ENCODE measurements at regions not wholly inside any gene's neighbourhood (a gene's known extent, or its start where the extent isn't known, plus 50 kb on each side); places are given as distances from the start of the nearest gene placed in this dataset.
"Not testable (repeated sequence)": the region's sequence is repeated elsewhere in the genome, so short reads cannot be mapped to it uniquely, and the experiment has no call there.

DNA sequence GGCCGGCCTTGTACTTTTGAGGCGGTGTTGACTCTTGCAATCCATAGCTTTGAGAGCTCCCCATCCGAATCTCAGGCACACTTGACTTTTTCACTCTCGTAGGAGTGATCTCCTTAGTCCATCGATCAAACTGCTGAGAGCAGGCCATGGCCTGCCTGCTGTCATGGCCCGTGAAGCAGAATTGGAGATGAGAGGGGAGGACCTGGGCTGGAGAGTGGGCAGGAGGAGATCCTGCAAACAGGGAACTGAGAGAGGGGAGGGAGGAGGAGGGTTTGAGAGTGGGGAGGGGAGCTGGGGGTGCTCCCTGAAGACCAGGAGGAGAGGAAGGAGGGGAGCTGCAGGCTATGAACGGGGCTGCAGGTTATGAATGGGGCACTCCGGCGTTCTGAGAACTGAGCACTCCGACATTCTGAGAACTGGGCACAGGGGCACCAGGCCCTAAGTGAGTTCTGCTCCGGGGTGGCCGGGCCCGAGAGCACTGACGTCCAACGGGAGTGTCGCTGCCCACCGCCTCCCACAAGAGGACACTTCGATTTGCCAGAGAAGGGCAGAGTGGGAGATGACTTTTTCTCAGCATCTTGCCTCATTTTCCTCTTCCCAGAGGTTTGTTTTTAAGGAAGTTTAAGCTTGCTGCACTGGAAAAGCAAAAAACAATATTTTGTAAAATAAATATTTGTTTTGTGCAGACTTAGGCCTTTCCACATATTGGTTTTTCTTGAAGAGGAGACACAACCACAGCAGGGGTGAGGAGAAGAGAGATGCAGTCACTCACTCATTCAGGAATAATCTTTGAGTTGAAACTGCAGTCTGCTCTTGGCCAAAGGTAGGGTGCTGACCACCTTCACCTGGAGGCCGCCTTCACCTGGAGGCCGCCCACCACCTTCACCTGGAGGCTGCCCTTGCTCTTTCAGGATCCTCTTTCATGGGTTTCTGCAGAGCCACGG, 194.2 kb downstream of the NPIPB11 start:
- not testable (repeated sequence) for DNase-seq (ENCODE audit: low read depth in 2 of 2); H3K4me3 ChIP-seq (replicated peaks in 1 of 2; ENCODE audit: low read depth in 2 of 2, low read length in 2 of 2)

GRCh38 chr16:29211456-29211855, 195.1 kb downstream of the NPIPB11 start:
- not testable (repeated sequence) for H3K4me3 ChIP-seq (replicated peaks in 1 of 2; ENCODE audit: low read depth in 2 of 2, low read length in 2 of 2); DNase-seq (ENCODE audit: low read depth in 2 of 2)

- H3K4me3 ChIP-seq (replicated peaks in 1 of 2; ENCODE audit: low read depth in 2 of 2, low read length in 2 of 2); DNase-seq (ENCODE audit: low read depth in 2 of 2): not testable (repeated sequence)
Measured at GRCh38 chr16:29210299-29211150, 196.0 kb downstream of the NPIPB11 start.

GRCh38 chr16:29206120-29206519, 200.4 kb downstream of the NPIPB11 start:
- DNase-seq (ENCODE audit: low read depth in 2 of 2): not testable (repeated sequence)

DNA sequence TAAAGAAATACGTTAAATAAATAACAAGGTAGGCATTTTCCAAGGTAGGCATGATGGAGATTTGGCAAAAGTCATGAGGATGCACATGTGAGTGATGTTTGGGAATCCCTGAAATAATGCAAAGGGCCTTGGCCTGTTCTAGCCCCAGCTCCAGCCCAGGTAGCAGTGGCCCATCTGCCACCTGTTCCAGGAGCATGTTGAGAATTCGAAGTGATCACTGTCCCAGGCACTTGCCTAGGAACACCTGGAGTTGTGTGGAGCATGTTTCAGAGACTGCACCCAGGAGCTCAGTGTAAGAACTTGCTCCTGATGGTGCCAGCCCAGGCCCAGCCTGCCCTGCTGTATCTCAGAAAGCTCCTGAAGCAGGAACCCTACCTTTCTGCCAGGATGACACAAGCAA, 201.4 kb downstream of the NPIPB11 start:
- H3K4me3 ChIP-seq (replicated peaks in 1 of 2; ENCODE audit: low read depth in 2 of 2, low read length in 2 of 2); DNase-seq (ENCODE audit: low read depth in 2 of 2): not testable (repeated sequence)

More at GRCh38 chr16:29206120-29206519, 200.4 kb downstream of the NPIPB11 start:
- H3K4me3 ChIP-seq (replicated peaks in 1 of 2; ENCODE audit: low read depth in 2 of 2, low read length in 2 of 2): not testable (repeated sequence)

GRCh38 chr16:29204806-29205135, 201.7 kb downstream of the NPIPB11 start:
- no peak overlapping the region for H3K4me3 ChIP-seq (replicated peaks in 1 of 2; ENCODE audit: low read depth in 2 of 2, low read length in 2 of 2)
- TF ChIP-seq CTCF (IDR thresholded peaks at IDR 0.05; ENCODE audit: low read depth, low read length): no peak
- no peak for DNase-seq (ENCODE audit: low read depth in 2 of 2)

- not testable (repeated sequence) for H3K4me3 ChIP-seq (replicated peaks in 1 of 2; ENCODE audit: low read depth in 2 of 2, low read length in 2 of 2); DNase-seq (ENCODE audit: low read depth in 2 of 2)
Measured at GRCh38 chr16:29203933-29204805, 202.3 kb downstream of the NPIPB11 start.

DNA sequence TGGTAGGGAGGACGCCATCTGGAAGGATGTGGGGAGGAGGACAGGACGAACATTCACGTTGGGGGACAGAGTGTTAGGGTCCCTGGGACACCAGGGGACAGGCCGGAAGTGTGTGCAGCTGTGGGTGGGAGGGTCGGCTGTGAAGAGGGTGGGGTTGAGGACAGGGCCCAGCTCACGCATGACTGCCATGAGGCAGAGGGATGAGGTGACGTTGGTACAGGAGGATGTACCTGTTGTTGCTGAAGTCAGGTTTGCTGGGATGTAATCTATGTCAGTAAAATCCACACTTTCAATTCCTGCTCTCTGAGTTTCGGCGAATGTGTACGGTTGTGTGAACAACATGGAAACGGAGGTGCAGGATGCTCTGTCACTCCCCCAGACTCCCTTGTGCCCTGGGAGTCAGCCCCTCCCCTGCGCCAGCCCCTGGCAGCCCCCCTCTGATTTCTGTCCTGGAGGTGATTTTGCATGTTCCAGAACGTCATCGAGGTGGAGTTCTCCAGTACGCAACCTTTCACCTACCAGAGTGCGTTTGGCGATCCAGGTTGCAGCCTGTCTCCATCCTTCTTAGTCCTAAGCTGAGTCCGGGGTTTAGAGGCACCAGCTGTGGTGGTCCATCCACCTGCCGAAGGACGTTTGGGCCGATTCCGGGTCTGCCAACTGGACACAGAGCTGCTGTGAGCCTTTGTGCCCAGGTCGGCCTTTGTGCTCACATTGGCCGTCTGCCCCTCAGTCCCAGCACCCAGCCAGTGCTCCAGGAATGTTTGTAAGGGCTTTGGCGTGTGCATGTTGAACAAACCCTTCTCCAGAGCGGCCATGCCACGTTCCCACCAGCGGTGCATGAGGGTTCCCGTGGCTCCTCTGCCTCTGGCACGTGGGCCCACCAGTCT, 203.2 kb downstream of the NPIPB11 start:
- H3K4me3 ChIP-seq (replicated peaks in 1 of 2; ENCODE audit: low read depth in 2 of 2, low read length in 2 of 2); DNase-seq (ENCODE audit: low read depth in 2 of 2): not testable (repeated sequence)

- H3K4me3 ChIP-seq (replicated peaks in 1 of 2; ENCODE audit: low read depth in 2 of 2, low read length in 2 of 2); DNase-seq (ENCODE audit: low read depth in 2 of 2): not testable (repeated sequence)
Measured at GRCh38 chr16:29202642-29203041, 203.9 kb downstream of the NPIPB11 start.

- H3K4me3 ChIP-seq (replicated peaks in 1 of 2; ENCODE audit: low read depth in 2 of 2, low read length in 2 of 2): not testable (repeated sequence)
- peak in 1 of 2 donors; percentile 65 for DNase-seq (ENCODE audit: low read depth in 2 of 2)
Measured at GRCh38 chr16:29202025-29202632, 204.4 kb downstream of the NPIPB11 start.

DNA sequence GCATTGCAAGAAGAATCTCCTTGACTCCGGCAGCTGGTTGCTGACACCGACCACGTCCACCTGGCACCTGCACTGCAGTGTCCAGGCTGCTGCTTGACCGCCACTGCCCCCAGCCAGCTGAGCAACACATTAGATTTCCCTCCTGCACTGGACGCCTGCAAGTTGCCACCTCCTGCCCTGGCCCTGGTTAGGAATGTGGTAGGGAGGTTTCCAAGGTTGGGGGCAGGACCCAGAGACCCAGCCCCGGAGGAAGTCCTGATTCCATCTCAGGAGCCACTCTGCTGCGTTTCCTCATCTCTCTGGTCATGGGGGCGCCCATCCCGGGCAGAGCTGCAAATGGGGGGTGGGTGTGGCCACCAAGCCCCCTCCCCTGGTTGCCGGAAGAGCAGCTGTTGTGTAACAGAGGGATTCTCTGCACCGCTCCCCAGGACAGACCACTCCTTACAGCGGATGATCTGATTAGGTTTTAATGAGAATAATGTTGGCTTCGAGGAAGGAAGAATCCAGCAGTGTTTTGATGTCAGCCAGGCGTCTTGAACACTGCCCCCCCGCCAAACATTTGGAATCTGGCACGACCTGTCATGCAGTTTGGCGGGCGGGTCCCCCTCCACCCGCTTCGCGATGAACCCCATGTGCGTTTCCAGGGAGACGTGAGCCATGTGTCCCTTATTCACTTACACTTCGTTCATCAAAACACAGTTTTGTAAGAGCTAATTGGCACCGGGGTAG, 205.1 kb downstream of the NPIPB11 start:
- DNase-seq (ENCODE audit: low read depth in 2 of 2): peak in 1 of 2 donors; percentile 54

GRCh38 chr16:29200681-29201080, 205.8 kb downstream of the NPIPB11 start:
- DNase-seq (ENCODE audit: low read depth in 2 of 2): peak in 1 of 2 donors; percentile 36
- H3K4me3 ChIP-seq (replicated peaks in 1 of 2; ENCODE audit: low read depth in 2 of 2, low read length in 2 of 2): peak overlapping the region in 1 of 2 donors; percentile 21

More for the DNA sequence above, 205.1 kb downstream of the NPIPB11 start:
- H3K4me3 ChIP-seq (replicated peaks in 1 of 2; ENCODE audit: low read depth in 2 of 2, low read length in 2 of 2): not testable (repeated sequence)

DNA sequence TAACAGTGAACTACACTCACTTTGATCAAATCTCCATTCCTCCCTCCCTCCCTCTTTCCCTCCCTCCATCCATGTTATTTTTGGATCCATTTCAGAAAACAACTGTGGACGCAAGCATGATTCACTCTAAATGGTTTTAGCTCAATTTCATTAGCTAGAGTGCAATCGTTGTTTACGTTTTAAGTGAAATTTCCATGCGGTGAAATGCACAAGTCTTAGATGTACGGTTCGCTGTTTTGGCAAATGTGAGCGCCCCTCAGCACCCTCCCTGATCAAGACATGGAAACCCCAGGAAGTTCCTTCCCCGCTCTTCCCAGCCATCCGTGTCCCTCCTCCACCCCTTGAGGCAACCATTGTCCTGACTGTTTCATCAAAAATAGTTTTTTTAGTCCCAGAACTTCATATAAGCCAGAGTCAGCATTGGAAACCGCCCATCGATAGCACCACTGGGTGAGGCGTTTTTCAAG, 206.3 kb downstream of the NPIPB11 start:
- DNase-seq (ENCODE audit: low read depth in 2 of 2): peak; percentile 76 to 89
- H3K4me3 ChIP-seq (replicated peaks in 1 of 2; ENCODE audit: low read depth in 2 of 2, low read length in 2 of 2): peak overlapping the region in 1 of 2 donors; percentile 21

DNA sequence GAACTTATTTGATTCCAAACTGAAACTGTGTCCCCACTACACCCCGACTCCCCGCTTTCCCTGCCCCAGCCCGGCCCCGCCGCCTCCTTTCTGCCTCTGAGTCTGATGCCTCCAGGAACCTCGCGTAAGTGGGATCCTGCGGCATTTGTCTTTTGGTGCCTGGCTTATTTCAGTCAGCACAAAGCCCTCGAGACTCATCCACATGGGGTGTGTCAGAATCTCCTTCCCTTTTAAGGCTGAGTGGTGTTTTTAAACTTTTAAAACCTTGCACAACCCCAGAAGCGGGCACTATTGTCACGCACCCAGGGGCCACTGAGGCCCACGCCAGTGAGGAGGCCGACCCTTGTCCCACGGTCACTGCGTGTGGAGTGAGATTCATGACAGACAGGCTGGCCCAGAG, 206.9 kb downstream of the NPIPB11 start:
- H3K4me3 ChIP-seq (replicated peaks in 1 of 2; ENCODE audit: low read depth in 2 of 2, low read length in 2 of 2): not testable (repeated sequence)
- DNase-seq (ENCODE audit: low read depth in 2 of 2): peak; percentile 65 to 82
